Suppressor macrophage (primary cell): ENCODE measurements at regions not wholly inside any gene's neighbourhood (a gene's known extent, or its start where the extent isn't known, plus 50 kb on each side); places are given as distances from the start of the nearest gene placed in this dataset.
"Not testable (repeated sequence)": the region's sequence is repeated elsewhere in the genome, so short reads cannot be mapped to it uniquely, and the experiment has no call there.

Source experiments
- DNase-seq, 4 experiments: peaks; one replicate each; pipeline ENCODE4 v3.0.0-alpha.2; 2020 to 2022

- DNase-seq: no peak
Observed at GRCh38 chr14:105879503-105879866, 353.1 kb downstream of the TMEM121 start.

DNA sequence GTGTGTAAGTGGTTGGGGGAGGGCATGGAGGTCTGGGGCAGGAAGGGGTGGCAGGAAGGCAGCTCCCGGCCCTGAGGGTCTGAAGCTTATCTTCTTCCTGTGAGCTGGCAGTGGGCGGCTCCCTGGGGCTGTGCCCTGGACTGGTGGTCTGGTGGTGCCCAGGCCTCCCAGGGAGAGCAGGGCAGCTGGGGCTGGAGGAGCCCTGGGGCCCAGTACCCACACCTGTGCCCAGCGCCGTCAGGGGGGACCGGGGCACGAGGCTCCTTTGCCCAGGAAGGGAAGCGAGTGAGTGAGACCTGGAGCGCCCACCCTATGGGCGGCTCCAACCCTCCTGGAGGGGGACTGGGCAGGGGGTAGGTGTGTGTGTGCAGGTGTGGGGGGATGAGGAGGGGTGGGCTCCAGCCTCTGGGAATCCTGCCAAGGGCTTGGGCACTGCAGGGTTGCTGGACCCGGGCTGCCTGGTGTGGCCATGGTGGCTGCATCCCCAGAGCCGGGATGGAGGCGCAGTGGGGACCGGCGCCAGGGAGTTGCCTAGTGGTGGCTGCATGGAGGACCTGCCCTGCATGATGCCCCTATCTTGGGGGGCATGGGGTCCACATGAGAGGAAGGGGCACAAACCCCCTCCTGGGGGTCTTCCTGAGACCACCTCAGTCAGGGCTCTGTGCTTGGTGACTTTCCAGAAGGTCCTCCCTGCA is 353.6 kb downstream of the TMEM121 start:
- no peak for DNase-seq

DNA sequence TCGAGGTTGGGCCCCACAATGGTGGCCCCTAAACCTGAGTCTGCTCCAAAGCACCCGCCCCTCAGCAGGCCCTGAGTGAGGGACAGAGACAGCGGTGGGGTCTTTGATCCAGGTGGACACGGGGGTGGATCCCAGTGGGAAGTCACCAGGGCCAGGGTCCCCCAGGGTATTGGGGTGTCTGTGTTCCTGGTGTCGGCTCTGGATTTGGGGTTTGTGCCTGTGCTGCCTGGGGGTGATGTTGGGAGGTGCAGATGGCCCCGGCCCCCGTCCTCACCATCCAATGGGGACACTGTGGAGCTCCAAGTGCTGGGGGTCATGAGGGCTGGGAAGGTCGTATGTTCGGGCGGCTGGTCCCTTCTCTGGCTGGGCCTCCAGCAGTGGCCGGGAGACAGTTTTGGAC is 354.2 kb downstream of the TMEM121 start:
- no peak for DNase-seq

DNA sequence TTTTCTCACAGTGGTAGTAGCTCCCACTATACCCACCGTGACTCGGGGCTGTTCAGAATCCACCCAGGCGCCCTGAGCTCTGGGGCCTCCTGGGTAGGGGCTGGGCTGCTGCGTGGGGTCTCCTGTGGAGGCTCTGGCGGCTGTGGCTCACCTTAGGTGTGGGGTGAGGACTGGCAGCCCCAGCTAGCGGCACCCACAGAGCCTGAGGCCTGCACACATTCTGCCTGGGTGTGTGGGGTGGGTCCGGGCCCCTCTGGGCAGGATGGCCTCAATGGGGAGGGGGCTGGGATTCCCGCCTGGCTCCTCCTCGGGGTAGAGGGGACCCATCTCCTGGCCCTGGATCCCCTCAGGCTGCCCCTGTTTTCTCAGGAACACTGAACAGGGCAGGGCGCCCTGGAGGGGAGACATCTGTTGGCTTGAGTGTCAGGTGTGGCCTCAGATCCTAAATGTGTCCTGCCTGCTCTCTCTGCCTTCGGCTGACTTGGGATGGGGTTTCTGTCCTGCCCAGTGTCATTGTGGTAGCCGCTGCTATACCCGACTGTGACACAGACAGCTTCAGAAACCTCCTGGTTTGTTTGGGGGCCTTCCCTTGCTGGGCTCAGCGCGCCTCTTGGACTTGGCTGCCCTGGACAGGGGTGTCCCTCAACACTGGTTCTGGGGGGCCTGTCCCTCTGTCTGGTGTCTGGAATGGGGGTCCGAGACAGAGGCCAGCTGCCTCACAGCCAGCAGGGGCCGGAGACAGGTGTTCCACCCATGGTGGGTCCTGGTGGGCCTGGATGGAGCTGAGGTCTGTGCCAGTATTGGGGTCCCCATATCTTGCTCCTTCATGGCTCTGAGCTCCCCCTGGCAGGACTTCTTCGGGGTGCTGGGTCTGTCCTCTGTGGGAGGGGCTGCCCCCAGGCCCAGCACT is 354.9 kb downstream of the TMEM121 start:
- no peak for DNase-seq

DNA sequence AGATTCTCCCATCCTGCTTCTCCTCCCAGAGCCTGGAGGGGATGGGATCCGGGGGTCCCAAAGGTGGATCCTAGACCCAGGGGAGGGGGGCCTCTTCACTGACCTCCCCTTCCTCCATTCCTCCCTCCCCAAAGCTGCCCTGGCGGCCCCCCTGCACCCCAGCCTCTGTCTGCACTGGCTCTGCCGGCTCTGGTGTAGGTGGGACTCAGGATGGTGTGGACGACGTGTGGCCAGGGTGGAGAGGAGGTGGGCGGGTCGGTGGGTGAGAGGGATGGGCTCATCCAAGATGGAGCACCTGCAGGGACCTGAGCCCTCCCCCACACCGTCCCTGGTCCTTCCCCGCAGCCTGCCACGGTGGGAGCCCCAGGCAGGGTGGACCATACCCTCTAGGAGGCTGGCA is 355.6 kb downstream of the TMEM121 start:
- not testable (repeated sequence) for DNase-seq

- DNase-seq: no peak
Observed at GRCh38 chr14:105882626-105883025, 356.2 kb downstream of the TMEM121 start.

DNA sequence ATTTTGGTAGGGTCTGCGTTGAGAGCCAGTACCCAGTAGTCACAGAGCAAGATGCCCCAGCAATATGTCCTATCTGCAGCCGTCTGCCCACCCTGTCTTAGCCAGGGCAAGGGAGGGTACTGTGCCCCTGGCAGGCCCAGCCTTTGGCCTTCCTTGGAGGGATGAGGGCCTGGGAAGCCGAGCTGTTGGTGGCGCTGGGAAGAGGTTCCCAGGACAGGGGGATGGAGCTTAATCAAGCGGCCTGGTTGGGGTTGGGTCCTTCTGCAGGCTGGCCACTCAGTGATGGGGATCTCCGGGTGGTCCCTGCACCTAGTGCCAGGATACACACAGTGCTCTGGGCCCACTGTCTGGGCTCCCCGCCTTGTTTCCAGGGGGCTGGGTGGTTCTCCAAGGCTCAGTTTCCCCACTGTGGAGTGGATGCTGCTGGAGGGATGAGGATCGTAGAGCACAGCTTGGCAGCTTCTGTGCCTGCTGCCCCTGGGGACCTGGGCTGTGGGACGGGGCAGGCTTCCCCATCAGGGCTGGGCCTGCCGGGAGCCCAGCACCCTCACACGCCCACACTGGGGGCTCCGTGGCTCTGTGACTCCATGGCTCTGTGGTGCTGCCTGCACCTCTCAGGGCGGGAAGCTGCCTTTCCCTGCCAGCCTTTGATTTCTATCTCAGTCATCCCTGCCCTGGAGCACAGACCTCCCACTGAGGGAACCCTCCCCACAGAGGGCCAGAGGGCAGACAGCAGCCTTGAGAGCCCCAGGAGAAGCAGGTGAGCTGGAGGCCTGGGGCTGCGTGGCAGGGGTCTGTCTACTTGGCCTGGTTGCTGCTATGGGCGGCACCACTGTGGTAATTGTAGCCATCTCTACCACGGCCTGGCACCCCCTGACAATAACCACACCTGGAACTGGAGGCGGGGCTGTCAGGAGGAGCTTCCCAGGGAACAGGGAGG is 357.0 kb downstream of the TMEM121 start:
- no peak for DNase-seq

GRCh38 chr14:105884192-105884807 is 357.9 kb downstream of the TMEM121 start:
- DNase-seq: not testable (repeated sequence)

- DNase-seq: no peak
Observed at GRCh38 chr14:105884808-105885281, 358.5 kb downstream of the TMEM121 start.

DNA sequence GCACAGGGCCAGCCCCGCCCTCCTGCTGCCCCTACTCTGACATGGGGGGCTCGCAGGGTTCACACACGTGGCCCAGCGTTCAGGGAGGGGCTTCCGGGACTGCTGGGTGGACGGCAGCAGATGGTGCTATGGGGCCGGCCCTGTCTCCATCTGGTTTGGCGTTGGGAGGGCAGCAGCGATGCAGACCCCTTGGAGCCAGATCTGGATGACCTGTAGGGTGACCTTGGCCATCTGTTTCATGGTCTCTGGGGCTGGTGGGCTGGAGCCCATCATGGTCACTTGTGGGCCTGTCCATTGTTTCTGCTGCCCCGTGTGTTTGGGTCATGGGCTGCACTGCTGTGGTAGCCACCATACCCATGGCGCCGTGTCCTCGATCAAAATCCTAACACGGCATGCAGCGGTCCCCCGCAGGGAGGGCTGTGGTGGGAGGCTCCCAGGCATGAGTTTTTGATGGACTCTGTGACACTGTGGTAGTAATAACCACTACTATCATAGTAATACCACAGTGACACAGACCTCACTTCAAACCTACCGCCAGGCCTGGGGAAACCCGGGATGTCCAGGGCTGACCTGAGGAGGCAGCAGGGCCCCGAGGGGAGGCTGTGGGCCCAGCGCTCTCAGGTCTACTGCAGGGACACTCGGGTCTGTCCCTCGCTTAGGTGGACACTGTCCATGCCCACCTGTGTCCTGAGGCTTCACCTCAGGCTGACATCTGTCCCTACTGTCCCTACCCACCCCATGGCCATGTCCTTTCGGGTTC is 359.4 kb downstream of the TMEM121 start:
- DNase-seq: no peak

- DNase-seq: not testable (repeated sequence)
Observed at GRCh38 chr14:105886791-105887191, 360.4 kb downstream of the TMEM121 start.

- no peak for DNase-seq
Observed at GRCh38 chr14:105887692-105888091, 361.3 kb downstream of the TMEM121 start.

- DNase-seq: no peak
Observed at GRCh38 chr14:105888151-105888550, 361.8 kb downstream of the TMEM121 start.

DNA sequence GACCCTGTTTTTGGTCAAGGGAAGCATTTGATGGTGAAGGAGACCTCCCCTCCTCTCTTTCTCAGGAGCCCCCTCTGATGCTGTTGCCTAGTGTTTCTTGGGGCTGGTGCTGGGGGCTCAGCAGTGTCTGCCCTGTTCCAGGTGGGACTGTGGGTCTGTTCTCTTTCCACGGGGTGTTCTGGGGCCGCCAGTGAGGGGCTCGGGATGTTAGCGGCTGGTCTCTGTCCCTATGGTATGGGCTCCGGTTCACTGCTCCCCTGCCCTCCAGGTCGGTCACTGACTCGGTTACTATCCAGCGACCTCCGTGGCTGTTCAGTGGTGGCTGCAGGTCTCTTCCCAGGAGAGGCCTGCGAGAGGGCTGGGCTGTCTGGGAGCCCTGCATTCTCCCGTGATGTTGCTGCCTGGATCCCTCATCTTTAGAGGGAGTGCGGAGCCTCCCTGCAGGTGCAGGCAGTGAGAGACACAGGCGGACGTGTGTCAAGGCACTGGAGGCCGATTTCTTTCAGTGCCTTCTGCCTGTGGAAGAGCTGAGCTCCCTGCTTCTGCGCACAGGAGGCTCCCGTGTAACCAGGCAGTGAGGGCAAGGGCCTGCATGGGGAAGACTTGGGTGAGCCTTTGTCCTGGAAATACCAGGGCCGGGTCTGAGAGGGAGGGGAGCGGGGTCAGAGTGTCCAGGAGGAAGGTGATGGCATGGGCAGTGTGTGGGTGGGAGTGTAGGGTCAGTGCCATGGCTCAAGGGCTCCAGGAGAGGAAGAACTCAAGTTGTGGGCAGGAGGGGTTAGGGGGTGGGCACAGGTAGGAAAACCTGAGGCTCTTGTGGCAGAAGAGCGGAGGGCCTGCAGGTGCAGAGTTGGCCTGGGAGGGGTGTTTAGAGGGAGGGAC is 362.6 kb downstream of the TMEM121 start:
- DNase-seq: no peak

DNA sequence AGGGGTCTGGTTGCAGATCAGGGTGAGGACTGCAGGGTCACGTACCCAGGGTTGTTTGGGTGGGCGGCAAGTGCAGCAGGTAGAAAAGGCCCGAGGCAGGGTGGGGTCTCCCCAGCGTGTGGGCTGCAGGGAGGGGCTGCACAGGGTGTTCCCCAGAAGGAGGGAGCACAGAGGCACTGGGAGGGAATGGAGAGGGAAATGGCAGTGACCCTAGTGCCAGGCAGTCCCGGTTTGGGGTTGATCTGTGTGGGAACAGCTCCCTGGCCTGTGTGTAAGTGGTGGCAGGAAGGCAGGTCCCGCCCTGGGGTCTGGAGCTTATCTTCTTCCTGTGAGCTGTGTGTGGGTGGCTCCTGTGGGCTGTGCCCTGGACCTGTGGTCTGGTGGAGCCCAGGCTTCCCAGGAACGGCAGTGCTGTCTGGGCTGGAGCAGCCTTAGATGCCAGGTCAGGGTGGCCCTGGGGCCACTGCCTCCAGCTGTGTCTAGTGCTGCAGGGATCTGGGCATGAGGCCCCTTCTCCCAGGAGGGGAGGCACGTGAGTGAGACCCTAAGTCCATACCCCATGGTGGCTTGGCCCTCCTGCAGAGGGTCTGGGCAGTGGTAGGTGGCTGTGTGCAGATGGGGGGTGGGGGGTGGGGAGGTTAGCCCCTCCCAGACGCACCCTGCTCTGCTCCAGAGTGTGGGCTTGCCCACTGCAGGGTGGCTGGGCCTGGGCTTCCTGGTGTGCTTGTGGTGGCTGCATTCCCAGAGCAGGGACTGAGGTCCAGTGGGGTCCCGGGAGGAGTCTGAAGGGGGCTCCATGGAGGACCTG is 363.5 kb downstream of the TMEM121 start:
- DNase-seq: no peak

- no peak for DNase-seq
Observed at GRCh38 chr14:105890474-105891220, 364.3 kb downstream of the TMEM121 start.

- no peak for DNase-seq
Observed at GRCh38 chr14:105891221-105891602, 364.8 kb downstream of the TMEM121 start.

DNA sequence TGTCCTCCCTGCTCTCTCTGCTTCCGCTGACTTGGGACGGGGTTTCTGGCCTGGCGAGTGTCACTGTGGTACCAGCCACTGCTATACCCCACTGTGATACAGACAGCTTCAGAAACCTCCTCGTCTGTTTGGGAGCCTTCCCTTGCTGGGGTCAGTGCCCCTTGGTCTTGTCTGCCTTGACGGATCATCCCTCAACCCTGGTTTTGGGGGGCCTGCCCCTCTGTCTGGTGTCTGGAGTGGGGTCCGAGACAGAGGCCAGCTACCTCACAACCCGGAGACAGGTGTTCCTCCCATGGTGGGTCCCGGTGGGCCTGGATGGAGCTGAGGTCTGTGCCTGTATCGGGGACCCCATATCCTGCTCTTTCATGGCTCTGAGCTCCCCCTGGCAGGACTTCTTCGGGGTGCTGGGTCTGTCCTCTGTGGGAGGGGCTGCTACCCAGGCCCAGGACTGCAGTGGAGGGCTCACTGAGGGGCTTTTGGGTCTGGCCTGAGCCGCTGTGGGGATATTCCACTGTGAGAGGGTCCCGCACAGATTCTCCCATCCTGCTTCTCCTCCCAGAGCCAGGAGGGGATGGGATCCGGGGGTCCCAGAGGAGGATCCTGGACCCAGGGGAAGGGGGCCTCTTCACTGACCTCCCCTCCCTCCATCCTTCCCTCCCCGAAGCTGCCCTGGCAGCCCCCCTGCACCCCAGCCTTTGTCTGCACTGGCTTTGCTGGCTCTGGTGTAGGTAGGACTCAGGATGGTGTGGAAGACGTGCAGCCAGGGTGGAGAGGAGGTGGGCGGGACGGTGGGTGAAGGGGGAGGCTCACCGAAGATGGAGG is 365.5 kb downstream of the TMEM121 start:
- DNase-seq: no peak
